ENCODE measurements at regions not wholly inside any gene's neighbourhood (a gene's known extent, or its start where the extent isn't known, plus 50 kb on each side); places are given as distances from the start of the nearest gene placed in this dataset.

DNA sequence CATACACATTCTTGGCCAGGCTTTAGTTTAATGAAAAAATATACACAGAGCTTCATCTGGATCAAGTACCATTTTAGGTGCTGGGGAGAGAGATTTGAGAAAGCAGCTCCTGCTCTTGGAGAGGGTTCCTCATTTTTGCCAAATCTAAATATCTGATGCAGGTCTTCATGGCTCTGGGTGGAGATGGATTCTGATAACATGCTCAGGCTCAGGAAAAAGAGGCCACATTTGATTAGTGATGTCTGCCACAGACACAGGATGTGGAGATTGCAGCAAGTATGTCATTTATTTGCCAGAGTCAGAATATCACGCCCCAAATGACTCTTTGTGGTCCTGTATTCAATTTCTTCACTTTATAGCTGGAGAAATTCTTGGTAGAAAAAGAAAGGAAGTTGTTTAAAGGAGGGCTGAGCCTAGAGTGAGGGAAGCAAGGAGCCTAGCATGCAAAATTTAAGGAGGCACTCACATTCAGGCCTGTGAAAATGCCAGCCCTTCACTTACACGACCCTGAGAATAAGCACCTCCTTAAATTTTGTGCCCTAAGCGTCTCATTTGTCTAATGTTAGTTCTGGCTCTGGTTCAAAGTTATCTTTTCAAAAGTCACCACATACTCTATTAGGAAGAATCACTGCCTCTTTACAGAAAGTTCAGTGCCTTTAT lies 492.9 kb upstream of the TBX3 start:
- DNase-seq (ENCODE audit: low read depth), result no peak

DNA sequence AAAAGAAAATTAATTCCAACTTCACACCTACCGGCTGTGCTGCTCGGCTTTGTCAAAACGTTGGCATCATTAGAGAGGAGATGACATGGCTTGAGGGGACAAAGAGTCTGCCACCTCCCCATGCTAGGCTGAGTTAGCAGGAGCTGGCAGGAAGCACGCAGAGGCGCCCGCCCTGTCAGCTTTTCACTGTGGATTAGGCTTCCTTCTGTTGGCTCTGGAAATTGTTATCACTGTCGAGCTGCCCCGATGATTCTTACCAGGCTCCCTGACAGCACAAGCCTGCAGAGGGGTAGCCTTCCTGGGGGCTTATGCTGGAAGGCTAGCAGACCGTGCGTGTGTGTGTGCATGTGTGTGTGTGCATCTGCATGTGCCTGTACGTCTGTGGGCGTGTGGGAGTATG lies 490.9 kb upstream of the TBX3 start:
- no peak for DNase-seq (ENCODE audit: low read depth)

DNA sequence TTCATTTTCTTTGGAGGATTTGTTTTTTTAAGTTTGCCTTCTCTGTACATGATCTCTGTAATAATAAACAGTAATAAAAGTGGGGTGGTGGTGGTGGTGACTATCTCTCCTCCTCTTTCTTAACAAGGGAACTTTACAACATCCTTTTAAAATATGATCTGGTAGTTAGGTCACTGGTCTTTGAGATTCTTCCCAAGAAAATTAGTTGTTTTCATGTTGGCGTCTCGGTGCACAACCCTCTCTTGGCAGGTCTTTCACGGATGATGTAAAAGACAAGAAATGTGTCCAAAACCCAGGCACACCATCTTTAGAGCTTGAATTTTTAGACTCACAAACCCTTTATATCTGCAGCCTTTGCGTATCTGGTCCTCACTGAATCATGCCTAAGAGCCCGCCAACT lies 488.5 kb upstream of the TBX3 start:
- no peak for DNase-seq (ENCODE audit: low read depth)

DNA sequence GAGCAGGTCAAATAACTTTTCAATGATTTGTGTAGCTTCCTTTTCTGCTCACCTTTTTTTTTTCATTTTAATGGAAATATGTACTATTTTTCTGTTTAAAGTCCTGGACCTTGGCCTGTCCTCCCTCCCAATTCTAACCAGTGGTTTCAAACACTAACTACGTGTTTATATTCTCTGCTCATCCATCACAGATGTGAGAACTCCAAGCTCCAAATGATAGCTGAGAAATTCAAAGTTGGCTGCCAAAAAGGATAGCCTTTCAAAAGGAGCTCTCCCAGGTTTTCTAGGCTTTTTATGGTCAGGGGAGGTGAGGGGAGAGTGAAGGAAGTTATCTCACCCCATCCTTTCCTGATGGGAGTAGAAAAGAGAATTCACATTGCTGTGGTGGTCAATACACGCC lies 486.0 kb upstream of the TBX3 start:
- no peak for DNase-seq (ENCODE audit: low read depth)

DNA sequence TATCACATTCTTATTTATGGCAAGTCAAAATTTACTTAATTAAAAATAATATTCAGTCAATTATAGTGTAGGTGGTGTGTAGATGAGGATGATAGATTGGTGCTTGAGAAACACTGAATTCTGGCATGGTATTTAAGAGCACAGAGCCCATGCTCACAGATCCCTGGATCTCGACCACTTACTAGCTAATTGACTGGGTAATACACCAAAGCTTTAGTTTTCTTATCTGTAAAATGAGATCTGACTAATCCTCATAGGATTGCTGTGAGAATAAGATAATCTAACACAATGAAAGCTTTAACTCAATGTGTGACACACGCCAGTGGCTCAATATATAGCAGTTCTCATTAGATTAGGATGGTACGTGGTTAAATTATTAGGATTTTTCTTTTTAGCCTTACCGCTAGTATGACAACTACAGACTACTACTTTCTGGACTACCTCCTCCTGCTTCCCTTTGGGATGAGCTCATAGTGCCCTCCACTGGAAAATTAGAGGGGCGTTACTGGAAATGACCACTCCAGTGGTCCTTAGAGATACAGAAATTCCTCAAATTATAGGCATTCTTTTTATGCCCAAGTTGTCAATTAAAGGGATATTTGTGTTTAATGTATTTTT lies 482.8 kb upstream of the TBX3 start:
- DNase-seq (ENCODE audit: low read depth), result no peak

DNA sequence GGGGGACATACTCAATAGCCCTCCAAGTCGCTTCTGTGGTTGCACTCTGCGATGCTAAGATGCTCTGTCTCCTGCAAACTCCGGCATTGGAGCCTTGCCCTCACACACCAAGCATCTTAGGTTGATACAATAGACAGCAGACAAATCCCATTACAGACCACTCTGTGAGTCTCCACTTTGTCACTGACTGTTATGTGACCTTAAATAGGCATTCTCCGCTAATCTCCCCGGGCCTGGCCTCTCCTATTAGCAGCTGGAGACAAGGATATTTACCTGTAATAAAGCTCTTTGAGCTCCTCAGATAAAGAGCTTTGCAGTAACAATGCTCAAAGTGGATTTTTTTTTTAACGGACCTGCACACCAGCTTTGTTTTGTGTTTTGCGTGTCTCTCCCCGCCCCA lies 479.7 kb upstream of the TBX3 start:
- DNase-seq (ENCODE audit: low read depth), result no peak

DNA sequence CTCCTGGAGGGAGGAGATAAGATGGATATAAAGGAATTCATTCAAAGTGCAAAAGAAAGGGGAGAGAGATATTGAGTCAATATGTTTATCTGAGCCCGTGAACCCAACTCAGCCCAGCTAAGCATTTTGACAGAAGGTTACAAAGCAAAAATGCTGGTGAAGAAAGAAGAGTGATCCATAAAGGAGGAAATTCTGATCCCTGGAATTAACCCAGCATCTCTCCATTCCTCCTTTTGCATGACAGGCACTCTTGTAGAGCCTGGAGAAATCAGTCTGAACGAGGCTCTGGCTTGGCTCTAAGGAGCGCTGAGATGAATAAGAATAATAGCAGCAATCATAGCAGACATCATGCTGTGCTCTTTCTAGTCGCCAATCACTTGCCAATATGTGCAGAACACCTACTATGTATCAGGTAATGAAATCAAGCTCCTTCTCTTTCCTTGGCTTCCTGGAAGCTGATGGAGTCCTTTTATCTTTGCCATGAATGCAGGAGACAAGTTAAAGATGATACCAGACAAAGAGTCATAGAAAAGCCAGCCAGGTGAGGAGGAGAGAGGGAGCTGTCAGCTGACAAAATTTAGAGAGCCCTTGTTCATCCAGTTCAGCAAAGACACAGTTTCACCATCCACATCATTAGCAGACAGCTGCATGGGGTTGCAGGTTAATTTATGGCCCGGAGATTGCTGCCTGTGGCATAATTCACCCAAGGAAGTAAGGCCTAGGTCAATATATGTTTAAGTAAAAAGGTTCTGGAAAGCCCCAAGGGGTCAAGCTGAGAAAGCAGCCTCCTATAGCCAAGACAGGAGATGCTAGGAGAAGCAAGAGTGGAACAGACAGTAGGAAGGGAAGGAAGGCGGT lies 476.5 kb upstream of the TBX3 start:
- DNase-seq (ENCODE audit: low read depth), result no peak

DNA sequence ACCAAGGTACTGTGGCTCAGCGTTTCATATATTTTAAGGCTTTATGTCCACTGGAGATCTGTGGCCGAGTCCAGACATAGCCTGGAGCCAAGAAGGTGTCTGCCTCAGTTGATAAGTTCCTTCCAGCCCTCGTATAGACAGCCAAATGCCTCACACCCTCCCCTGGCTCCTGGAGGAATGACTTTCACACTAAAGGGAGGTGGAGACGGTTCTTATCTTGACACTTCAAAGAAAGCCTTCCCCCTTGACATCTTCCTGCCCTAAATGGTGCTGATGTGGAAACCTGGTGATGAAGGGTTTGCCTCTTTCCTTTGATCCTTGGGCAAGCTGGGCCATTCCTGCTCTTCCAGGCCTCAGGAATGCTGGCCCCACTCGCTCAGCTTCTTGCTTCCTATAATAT lies 474.8 kb upstream of the TBX3 start:
- no peak for DNase-seq (ENCODE audit: low read depth)

DNA sequence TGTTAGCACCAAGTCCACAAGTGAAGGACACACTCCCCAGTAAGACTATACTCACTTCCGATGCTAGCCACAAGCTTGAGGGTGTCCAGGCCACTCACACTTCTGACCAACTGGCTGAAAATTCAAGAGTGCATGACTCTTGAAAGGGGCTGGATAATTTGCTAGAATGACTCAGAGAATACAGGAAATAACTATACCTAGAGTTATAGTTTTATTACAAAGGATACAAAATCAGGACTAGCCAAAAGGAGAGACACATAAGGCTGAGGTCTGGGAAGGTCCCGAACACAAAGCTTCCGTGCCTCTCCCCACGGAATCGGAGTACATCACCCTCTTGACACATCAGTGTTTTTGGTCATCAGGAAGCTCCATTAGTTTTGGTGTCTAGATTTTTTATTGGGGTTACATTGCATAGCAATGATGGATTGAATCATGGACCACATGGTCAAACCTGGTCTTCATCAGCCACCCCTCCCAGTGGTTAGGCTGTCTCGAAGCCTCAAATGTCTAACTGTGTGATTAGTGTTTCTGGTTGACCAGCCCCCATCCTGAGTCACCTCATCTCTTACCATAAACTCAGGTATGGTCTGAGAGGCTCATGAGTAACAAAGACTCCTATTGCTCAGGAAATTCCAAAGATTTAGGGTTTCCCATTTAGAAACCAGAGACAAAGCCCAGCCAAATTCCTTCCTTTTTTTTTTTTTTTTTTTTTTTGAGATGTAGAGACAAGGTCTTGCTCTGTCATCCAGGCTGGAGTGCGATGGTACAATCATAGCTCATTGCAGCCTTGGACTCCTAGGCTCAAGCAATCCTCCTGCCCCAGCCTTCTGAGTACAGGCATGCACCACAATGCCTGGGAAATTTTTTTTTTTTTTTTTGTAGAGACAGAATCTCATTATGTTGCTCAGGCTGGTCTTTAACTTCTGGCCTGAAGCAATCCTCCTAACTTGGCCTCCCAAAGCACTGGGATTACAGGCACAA lies 472.0 kb upstream of the TBX3 start:
- peak; percentile 98 for DNase-seq (ENCODE audit: low read depth)

DNA sequence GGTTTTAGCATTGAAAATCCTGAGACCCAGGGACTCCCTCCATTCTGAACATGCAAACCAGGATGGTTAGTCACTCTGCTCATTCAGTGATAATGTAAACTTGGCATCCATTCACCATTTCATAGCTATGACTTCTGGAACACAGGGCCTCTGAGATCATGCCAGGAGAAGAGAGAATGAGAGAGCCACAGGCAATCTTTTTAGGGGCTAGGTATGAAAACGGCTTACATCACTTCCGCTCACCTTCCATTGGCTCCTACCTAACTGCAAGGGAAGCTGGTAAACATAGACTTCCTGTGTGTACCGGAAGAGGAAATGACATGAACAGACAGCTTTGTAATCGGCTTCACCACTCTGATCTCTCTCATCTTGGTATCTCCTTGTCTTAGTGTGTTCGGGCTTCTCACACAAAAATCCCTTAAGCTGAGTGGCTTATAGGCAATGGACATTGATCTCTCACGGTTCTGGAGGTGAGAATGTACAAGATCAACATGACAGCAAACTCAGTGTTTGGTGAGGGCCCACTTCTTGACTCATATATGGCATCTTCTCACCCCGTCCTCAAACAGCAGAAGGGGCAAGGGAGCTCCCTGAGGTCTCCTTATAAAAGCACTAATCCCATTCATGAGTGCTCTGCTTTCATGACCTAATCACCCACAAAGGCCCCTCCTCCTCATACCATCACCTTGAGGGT lies 465.9 kb upstream of the TBX3 start:
- peak; percentile 68 for DNase-seq (ENCODE audit: low read depth)

DNA sequence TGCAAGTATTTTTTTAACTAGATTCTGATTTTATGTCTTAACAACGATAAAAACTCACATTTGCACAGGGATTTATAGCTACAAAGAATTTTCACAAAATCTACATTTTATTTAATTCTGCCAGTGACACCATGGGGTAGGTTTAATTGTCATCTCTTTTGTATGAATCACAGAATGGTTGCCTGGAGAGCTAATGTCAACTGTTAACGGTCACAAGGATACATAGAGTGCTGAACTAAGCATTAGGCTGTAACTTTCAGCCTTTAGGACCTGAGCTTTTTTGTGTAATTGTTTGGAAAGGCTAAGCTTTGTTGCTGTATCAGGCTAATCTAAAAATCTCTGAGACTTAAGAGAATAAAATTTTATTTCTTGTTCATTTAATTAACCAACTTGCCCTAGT lies 465.3 kb upstream of the TBX3 start:
- DNase-seq (ENCODE audit: low read depth), result no peak

DNA sequence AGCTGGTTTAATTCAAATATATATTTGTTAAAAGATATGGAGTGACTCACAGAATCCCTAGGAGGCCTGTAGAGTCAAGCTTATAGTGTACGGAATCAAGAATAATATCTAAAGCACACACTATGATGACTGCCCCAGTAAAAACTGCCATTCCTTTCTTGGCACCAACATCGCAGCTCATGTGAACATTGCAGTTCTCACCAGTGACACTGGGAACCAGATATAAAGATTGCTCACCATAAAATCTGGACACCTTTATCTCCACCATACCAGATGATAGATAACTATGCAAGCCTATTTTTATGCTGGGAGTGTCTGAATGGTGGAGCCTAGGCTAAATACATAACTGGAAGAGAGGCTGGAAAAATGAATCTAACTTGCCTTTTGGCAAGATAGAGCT lies 463.9 kb upstream of the TBX3 start:
- no peak for DNase-seq (ENCODE audit: low read depth)

DNA sequence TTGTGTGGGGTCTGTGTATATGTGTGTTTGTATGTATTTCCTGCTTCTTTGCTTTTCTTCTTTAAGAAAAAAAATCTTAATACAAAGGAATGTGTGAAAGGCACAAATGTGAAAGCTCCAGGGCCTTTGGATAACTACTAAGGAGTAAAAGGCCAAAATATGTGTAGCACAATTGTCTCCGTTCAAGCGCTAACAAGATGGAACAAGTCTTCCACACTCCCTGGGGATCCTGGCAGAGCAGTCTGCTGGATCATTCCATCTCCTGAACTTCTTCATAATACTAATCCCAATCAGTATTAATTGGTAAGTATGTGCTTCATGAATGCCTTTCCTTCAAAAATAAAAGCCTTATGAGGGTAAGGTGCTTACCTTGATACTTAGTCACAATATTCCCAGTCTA lies 462.5 kb upstream of the TBX3 start:
- DNase-seq (ENCODE audit: low read depth), result no peak

DNA sequence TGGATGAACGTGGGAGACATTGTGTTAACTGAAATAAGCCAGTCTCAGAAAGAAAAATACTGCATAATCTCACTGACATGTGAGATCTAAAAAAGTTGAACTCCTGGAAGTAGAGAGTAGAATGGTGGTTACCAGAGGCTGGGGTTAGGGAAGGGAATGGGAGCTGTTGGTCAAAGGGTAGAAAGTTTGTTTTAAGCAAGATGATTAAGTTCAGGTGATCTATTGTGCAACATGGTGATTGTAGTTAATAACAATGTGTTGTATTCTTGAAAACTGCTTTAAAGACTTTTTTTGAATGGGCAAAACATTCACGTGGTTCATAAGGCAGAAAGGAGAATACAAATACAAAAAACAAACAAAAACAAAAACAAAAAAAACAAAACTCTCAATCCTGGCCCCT lies 460.4 kb upstream of the TBX3 start:
- DNase-seq (ENCODE audit: low read depth), result no peak

DNA sequence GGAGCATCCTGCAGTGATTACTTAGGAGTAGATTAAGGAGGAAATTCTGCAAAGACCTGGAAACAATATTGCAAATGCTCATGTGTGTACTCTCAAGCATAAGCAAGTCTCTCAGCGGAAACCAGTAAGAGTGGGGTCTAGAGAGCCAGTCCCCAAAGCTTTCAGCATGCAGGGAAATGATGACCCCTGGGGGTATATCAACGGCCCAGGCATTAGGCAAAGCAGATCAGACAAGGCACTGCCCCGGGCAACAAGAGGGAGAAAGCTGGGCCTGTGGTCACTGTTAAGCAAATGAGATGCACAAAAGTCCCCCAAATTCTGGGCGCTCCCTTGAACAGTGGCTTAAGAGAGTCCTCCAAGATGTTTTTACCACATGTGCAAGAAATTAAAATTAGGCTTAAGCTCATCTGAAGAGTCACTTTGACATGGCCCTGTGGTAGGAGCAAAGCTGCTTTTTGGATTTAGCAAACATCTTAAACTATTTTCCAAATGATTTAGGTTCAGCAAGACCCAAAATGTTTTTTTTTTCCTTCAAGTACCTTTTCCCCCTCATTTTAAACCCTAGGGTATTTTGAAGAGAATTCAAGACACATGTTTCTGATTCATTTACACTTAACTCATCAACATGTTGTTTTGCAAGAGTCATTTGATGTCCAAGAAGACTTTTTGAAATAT lies 457.1 kb upstream of the TBX3 start:
- DNase-seq (ENCODE audit: low read depth), result no peak

DNA sequence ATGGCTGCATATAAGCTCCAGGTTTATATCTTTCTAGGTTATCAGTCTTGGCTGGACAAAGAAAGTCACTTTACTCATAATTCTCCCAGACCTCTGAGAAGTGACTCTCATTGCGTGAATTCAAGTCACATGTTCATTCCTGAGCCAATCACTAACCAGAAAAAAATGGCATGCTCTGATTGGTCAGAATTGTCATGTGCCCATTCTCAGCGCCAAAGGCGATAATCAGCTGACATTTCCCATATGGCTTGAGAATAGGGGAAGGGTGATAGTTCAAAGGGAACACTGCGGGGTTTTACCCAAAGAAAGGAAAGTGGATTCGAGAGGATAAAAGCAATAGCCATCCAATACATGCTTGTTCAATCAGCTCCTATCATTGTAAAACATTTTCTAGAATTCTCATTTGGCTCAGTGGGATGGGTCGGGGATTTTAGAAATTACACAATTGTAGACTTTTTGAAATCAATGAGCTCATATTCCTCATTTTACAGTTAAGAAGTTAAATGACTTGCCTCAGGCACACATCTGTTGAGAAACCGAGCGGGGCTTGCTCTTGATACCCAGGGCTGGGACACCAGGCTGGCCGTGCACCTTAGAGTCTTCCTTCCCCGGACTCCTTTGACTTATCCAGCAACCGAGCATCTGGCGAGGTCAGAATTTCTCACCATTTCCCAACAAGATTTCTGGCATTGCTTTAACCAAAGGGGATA lies 454.0 kb upstream of the TBX3 start:
- no peak for DNase-seq (ENCODE audit: low read depth)

DNA sequence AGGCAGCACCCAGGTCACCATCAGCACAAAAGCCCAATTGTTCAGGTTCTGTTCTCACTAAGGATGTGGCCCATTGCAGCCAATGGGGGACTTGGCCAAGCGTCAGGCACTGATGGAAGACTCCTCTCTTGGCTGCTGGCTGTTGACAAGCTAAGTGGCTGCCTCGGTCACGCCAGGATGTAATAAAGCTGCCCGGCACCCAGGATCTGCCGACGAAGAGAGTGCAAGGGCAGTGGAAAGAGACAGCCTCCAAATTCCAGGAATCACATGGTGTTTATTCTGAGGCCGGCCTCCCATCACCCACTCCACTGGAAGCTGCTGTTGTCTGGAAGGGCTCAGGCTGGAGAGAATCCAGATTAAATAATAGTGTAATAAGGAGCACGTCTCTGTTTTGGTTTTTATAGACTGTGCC lies 451.8 kb upstream of the TBX3 start:
- DNase-seq (ENCODE audit: low read depth), result no peak

DNA sequence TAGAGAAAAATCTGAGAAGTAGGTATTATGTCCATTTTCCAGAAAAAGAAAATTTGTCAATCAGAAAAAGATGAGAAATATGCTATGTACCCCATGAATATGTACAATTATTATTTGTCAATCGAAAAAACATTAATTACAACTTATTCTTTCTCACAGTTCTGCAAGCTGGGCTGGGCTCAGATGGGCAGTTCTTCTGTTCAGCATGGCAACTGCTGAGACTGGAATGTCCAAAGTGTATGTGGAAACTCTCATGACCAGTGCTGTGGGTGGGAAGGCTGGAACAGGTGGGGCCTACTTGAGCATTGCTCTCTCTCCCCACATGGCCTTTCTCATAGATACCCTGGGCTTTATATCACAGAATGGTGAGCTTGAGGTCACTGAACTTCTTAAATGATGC lies 450.3 kb upstream of the TBX3 start:
- no peak for DNase-seq (ENCODE audit: low read depth)

DNA sequence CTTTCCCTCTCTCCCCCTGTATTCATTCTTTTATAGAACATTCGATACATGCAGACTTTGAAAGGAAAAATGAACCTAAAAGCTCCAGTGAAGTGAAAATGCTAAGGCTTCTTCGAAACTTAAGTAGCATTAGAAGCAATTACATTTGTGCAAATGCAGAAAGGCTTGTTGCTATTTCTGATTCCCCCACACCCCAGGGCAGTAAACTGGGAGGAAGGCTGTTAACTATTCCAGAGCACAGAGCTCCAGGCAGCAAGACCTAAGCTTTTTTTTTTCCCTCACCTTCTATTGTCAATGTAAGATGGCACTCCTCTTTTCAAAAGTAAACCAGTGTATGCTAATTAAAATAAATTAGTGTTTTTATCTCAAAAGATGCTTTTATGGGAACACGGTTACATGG lies 448.9 kb upstream of the TBX3 start:
- no peak for DNase-seq (ENCODE audit: low read depth)

DNA sequence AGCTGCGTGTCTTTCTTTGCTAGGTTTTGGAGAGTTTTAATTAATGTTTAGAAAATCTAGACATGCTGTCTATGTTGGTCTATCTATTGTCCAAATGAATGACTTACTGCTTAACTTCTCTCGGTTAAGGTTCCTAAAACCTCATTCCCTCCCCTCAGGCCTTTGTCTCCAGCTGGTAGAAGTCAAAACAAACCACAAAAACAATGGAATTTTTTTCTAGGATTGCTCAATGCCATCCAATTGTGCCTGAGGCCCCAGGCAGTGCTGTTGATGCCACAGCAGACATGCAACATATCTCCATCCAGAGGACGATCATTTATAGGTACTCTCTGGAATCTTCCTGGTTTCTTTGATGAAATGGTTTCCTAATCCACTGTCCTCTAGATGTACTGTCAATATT lies 448.2 kb upstream of the TBX3 start:
- no peak for DNase-seq (ENCODE audit: low read depth)
